ENCODE measurements at regions not wholly inside any gene's neighbourhood (a gene's known extent, or its start where the extent isn't known, plus 50 kb on each side); places are given as distances from the start of the nearest gene placed in this dataset.
"Not testable (repeated sequence)": the region's sequence is repeated elsewhere in the genome, so short reads cannot be mapped to it uniquely, and the experiment has no call there.

- not testable (repeated sequence) for DNase-seq (ENCODE audit: low read depth, low spot score); H3K27ac ChIP-seq
Observed at GRCh38 chr1:120544434-120544833, 129.6 kb downstream of the NBPF8 start.

DNA sequence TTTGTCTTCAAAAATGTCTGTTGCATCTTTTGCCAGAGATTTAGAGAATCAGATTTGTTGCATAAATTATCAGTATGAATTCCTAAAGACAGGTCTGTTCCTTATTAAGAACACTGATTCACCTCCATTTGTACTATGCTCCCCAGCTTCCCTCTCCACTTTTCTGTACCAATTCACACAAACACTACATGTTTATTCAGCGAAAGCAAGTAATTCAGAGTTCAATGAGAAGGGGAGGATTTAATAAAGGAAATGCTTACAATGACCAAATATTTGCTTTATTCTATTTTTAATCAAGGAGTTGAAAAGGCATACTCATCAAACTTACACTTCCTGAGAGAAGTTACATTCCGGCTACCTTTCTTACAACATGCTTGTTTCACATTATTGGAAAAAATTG, 135.5 kb downstream of the NBPF8 start:
- DNase-seq (ENCODE audit: low read depth, low spot score); H3K27ac ChIP-seq: not testable (repeated sequence)

GRCh38 chr1:120552190-120552589, 137.4 kb downstream of the NBPF8 start:
- H3K27ac ChIP-seq; DNase-seq (ENCODE audit: low read depth, low spot score): not testable (repeated sequence)

- H3K27ac ChIP-seq; DNase-seq (ENCODE audit: low read depth, low spot score): not testable (repeated sequence)
Observed at GRCh38 chr1:120557605-120558302, 142.9 kb downstream of the NBPF8 start.

GRCh38 chr1:120558303-120559060, 143.6 kb downstream of the NBPF8 start:
- DNase-seq (ENCODE audit: low read depth, low spot score), result peak; percentile 50
- H3K27ac ChIP-seq, result not testable (repeated sequence)

GRCh38 chr1:120561767-120562166, 146.9 kb downstream of the NBPF8 start:
- not testable (repeated sequence) for H3K27ac ChIP-seq; DNase-seq (ENCODE audit: low read depth, low spot score)

GRCh38 chr1:120565396-120565795, 150.6 kb downstream of the NBPF8 start:
- DNase-seq (ENCODE audit: low read depth, low spot score), result not testable (repeated sequence)

GRCh38 chr1:120567620-120568019, 152.8 kb downstream of the NBPF8 start:
- H3K27ac ChIP-seq, result not testable (repeated sequence)

More at GRCh38 chr1:120565396-120565795, 150.6 kb downstream of the NBPF8 start:
- not testable (repeated sequence) for H3K27ac ChIP-seq

GRCh38 chr1:120575201-120575600, 148.5 kb upstream of the NBPF26 start:
- H3K27ac ChIP-seq; DNase-seq (ENCODE audit: low read depth, low spot score): not testable (repeated sequence)

More at GRCh38 chr1:120567620-120568019, 152.8 kb downstream of the NBPF8 start:
- DNase-seq (ENCODE audit: low read depth, low spot score), result not testable (repeated sequence)

- DNase-seq (ENCODE audit: low read depth, low spot score); H3K27ac ChIP-seq: not testable (repeated sequence)
Observed at GRCh38 chr1:120582135-120582534, 141.6 kb upstream of the NBPF26 start.

DNA sequence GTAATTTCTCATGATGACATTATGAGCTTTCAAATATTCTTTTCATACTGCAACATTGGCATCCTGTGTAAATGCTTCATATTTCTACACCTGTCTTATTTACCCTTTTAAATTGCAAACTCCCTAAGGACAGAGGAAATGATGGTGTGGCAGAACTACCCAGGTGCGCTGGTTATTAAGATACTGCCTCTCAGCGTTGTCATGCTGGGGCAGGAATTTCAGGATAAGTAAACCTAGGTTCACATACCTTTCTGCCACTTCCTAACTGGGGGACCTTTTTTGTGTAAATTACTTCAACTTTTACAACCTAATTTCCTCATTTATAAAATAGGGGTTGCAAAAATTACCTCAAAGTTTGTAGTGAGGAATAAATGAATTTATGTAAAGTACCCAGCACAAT, 137.7 kb upstream of the NBPF26 start:
- not testable (repeated sequence) for DNase-seq (ENCODE audit: low read depth, low spot score); H3K27ac ChIP-seq

GRCh38 chr1:120588811-120589210, 134.9 kb upstream of the NBPF26 start:
- not testable (repeated sequence) for DNase-seq (ENCODE audit: low read depth, low spot score); H3K27ac ChIP-seq

DNA sequence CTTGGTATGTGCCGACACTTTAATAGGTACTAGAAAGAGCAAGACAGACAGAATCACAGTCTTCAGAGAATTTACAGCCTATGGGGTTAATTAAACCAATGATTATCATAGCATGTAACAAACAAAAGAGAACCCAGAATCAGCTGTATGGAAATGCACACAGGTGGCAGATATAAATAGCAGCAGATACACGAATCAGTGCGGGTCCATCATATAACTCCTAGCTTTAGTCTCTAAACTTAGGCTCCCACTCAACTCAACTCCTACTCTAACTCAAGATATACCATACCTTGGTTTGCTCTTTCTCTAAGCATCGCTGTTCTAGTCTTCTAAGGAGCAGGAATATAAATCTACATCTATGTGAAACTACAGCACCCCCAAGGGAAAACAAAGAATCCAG, 132.0 kb upstream of the NBPF26 start:
- H3K27ac ChIP-seq; DNase-seq (ENCODE audit: low read depth, low spot score): not testable (repeated sequence)

GRCh38 chr1:120592943-120593342, 130.8 kb upstream of the NBPF26 start:
- not testable (repeated sequence) for H3K27ac ChIP-seq; DNase-seq (ENCODE audit: low read depth, low spot score)

- DNase-seq (ENCODE audit: low read depth, low spot score); H3K27ac ChIP-seq: not testable (repeated sequence)
Observed at GRCh38 chr1:120593648-120594047, 130.1 kb upstream of the NBPF26 start.

GRCh38 chr1:120598331-120598951, 125.3 kb upstream of the NBPF26 start:
- not testable (repeated sequence) for H3K27ac ChIP-seq; DNase-seq (ENCODE audit: low read depth, low spot score)

- H3K27ac ChIP-seq; DNase-seq (ENCODE audit: low read depth, low spot score): not testable (repeated sequence)
Observed at GRCh38 chr1:120599511-120599910, 124.2 kb upstream of the NBPF26 start.

DNA sequence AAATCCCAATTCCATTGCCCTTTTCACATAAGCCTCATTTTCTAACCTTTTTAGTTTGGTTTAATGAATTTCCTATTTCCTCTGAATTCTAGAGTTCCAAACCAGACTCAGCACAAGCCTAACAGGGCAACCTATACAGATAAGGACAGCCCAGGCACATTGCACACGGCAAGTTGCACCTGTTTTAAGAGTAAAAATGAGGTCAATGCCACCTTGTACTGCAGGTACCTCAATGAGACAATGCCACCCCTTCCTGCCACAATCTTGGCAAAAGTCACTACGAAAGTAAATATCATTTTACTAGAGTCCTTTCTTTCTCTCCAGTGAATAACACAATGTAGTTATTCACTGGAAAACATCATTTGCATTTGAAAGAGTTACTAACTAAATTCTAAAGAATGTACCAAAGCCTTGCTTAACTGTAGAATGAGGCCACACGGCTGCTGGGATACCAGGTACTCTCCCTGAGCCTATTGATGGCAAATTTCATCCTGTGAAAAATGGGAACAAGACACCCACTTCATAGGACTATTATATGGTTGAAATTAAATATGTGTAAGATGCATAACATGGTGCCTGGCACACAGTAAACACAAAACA, 123.2 kb upstream of the NBPF26 start:
- not testable (repeated sequence) for DNase-seq (ENCODE audit: low read depth, low spot score)

GRCh38 chr1:120607882-120608281, 115.9 kb upstream of the NBPF26 start:
- H3K27ac ChIP-seq; DNase-seq (ENCODE audit: low read depth, low spot score): not testable (repeated sequence)

More for the DNA sequence above, 123.2 kb upstream of the NBPF26 start:
- not testable (repeated sequence) for H3K27ac ChIP-seq

DNA sequence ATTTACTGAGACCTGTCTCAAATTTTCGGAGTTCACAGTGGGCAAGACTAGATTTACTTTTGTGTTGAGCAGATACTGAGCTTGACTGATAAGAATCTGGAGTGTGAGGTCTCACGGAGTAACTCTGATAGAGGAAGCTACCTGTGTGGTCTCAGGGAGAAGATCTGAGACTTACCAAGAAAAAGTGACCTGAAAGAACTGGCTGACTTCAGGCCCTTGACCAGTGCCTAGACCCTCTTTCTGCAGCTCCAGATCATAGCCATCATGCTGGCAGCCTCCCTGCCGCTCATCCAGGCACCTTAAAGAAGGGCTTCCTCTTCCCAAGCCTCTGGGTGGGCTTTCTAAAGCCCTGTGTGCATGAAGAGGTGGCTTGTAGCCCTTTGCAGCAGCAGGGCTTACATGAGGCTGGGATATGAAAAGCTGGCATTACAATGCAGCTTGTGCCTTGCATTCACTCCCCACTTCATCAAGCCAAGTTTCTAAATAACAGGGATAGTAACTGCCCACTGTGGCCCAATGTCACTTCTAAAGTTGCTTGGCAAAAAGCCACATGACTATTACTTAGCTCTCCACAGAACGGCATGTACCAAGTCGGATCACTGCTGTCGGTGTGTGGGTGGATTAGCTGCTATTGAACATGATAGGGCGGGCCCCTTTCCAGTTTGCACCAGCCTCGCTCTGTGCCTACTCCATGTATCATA, 115.3 kb upstream of the NBPF26 start:
- not testable (repeated sequence) for H3K27ac ChIP-seq; DNase-seq (ENCODE audit: low read depth, low spot score)
